HCT116 (cell line): ENCODE measurements at regions not wholly inside any gene's neighbourhood (a gene's known extent, or its start where the extent isn't known, plus 50 kb on each side); places are given as distances from the start of the nearest gene placed in this dataset.

Experiments
- ATAC-seq: fragments of 200-7000 bp; cut with Tn5 transposase; 2 replicates; pipeline ENCODE4 v1.9.1; 2020; ENCODE audit warnings: mild to moderate bottlenecking, moderate library complexity
- BruUV-seq: library from RNA; stranded (reverse); fragments of 400-500 nt; replicated peaks from 2 replicates; lab custom pipeline; 2021; lab: Mats Ljungman, UMichigan
- CTCF ChIA-PET: fragments of 300-600 bp; sonication (Branson Sonifier 250); formaldehyde crosslinking; loops from one replicate; lab custom pipeline; 2021; ENCODE audit warnings: antibody characterized with exemption; lab: Charles Lee
- POLR2A ChIA-PET: fragments of 300-600, 350-600 bp; sonication (Branson Sonifier 250); formaldehyde crosslinking; loops from one replicate; lab custom pipeline; 2021; ENCODE audit warnings: antibody characterized with exemption; lab: Charles Lee
- RAD21 ChIA-PET, 2 experiments: fragments of 300-600 bp; sonication (Branson Sonifier 250); formaldehyde crosslinking; loops; one replicate each; lab custom pipeline; 2023; ENCODE audit warnings: low total read pairs in 2 of 2; ENCODE audit not compliant: uncharacterized antibody in 2 of 2, unreplicated experiment in 2 of 2, low non-redundant PET in 1 of 2; lab: Charles Lee
- DNase-seq: peaks from one replicate; pipeline ENCODE4 v3.0.0-alpha.2; 2010; ENCODE audit warnings: low read depth, low spot score
- H2AFZ ChIP-seq: fragments of 200-600 bp; shearing (Covaris generic), sonication (generic); 2 replicates; pipeline ENCODE4 v1.6.1; 2017; ENCODE audit warnings: low read depth, mixed run types, mixed read lengths, antibody characterized with exemption, low read length; ENCODE audit not compliant: poor library complexity, severe bottlenecking
- H3K27ac ChIP-seq: 2 replicates; pipeline ENCODE4 v1.5.1; 2012; ENCODE audit warnings: low read depth, low read length
- H3K27me3 ChIP-seq: fragments of 200-600 bp; sonication (generic); 2 replicates; pipeline ENCODE4 v1.6.1; 2016; ENCODE audit warnings: mixed run types, low read length, mixed read lengths; ENCODE audit not compliant: insufficient read depth
- H3K36me3 ChIP-seq, 2 experiments: fragments of 200-500 bp in 1 of 2; fragments of 200-600 bp in 1 of 2; sonication (Bioruptor generic) in 1 of 2; sonication (generic) in 1 of 2; 2 replicates each; pipeline versions ENCODE4 v1.5.1 to v1.6.1; 2014 to 2016; ENCODE audit warnings: low read length in 2 of 2, inconsistent platforms in 1 of 2, mixed read lengths in 1 of 2, mixed run types in 1 of 2; ENCODE audit not compliant: insufficient read depth in 2 of 2, control insufficient read depth in 1 of 2
- H3K4me1 ChIP-seq, 2 experiments: fragments of 200-600 bp in 1 of 2; sonication (generic) in 1 of 2; 2 replicates each; pipeline versions ENCODE4 v1.5.1 to v1.6.1; 2012 to 2017; ENCODE audit warnings: low read length in 2 of 2, inconsistent platforms in 1 of 2, mild to moderate bottlenecking in 1 of 2, mixed read lengths in 1 of 2, mixed run types in 1 of 2, moderate library complexity in 1 of 2; ENCODE audit not compliant: insufficient read depth in 2 of 2, control insufficient read depth in 1 of 2
- H3K4me2 ChIP-seq: fragments of 200-600 bp; sonication (generic); 2 replicates; pipeline ENCODE4 v1.6.1; 2017; ENCODE audit warnings: mixed run types, low read length, mixed read lengths
- H3K4me3 ChIP-seq, 2 experiments: fragments of 200-600 bp in 1 of 2; sonication (generic) in 1 of 2; replicated peaks in 1 of 2; 2 replicates each; pipeline ENCODE4 v1.5.1; 2011 to 2016; ENCODE audit warnings: low read length in 2 of 2, control low read depth in 1 of 2, low read depth in 1 of 2, mild to moderate bottlenecking in 1 of 2, mixed read lengths in 1 of 2, mixed run types in 1 of 2
- H3K79me2 ChIP-seq: fragments of 200-600 bp; sonication (generic); 2 replicates; pipeline ENCODE4 v1.6.1; 2017; ENCODE audit warnings: mild to moderate bottlenecking, mixed run types, low read length, moderate library complexity, mixed read lengths; ENCODE audit not compliant: insufficient read depth
- H3K9ac ChIP-seq: fragments of 200-600 bp; sonication (generic); 2 replicates; pipeline ENCODE4 v1.6.1; 2016; ENCODE audit warnings: low read length, mixed read lengths
- H3K9me2 ChIP-seq: fragments of 200-600 bp; sonication (generic), shearing (Covaris generic); 2 replicates; pipeline ENCODE4 v1.6.1; 2017; ENCODE audit warnings: mixed run types, mild to moderate bottlenecking, moderate library complexity; ENCODE audit not compliant: insufficient read depth
- H3K9me3 ChIP-seq, 2 experiments: fragments of 200-500 bp in 1 of 2; fragments of 200-600 bp in 1 of 2; sonication (Bioruptor generic) in 1 of 2; sonication (generic) in 1 of 2; 2 replicates each; pipeline ENCODE4 v1.6.1; 2014 to 2017; ENCODE audit warnings: low read length in 2 of 2, mixed read lengths in 2 of 2, inconsistent platforms in 1 of 2, low read depth in 1 of 2, mild to moderate bottlenecking in 1 of 2, mixed run types in 1 of 2, moderate library complexity in 1 of 2; ENCODE audit not compliant: control insufficient read depth in 1 of 2, insufficient read depth in 1 of 2
- H4K20me1 ChIP-seq: fragments of 200-600 bp; sonication (generic), shearing (Covaris generic); 2 replicates; pipeline ENCODE4 v1.6.1; 2017; ENCODE audit warnings: mixed run types, mild to moderate bottlenecking, moderate library complexity; ENCODE audit not compliant: insufficient read depth
- CBX3 ChIP-seq: IDR thresholded peaks from 2 replicates; pipeline ENCODE4 v1.6.1; 2012; ENCODE audit warnings: low read depth
- CEBPB ChIP-seq: IDR thresholded peaks from 2 replicates; pipeline ENCODE4 v1.6.1; 2012; ENCODE audit warnings: low read depth
- EGR1 ChIP-seq: IDR thresholded peaks from 2 replicates; pipeline ENCODE4 v1.6.1; 2012; ENCODE audit warnings: low read depth
- ELF1 ChIP-seq: IDR thresholded peaks from 2 replicates; pipeline ENCODE4 v1.6.1; 2012; ENCODE audit warnings: low read depth, borderline replicate concordance
- EZH2 ChIP-seq: fragments of 200-600 bp; sonication (generic); IDR thresholded peaks from 2 replicates; pipeline ENCODE4 v1.6.1; 2017; ENCODE audit warnings: antibody characterized with exemption, mixed run types
- EZH2phosphoT487 ChIP-seq: fragments of 200-600 bp; IDR thresholded peaks from 2 replicates; pipeline ENCODE4 v1.6.1; 2018; ENCODE audit warnings: antibody characterized with exemption, borderline replicate concordance
- JUND ChIP-seq: IDR thresholded peaks from 2 replicates; pipeline ENCODE4 v1.6.1; 2012
- MAX ChIP-seq: IDR thresholded peaks from 2 replicates; pipeline ENCODE4 v1.6.1; 2012
- POLR2AphosphoS5 ChIP-seq: IDR thresholded peaks from 2 replicates; pipeline ENCODE4 v1.6.1; 2011; ENCODE audit warnings: mild to moderate bottlenecking, low read depth, low read length, moderate library complexity
- RAD21 ChIP-seq: IDR thresholded peaks from 2 replicates; pipeline ENCODE4 v1.6.1; 2012; ENCODE audit warnings: low read depth, mild to moderate bottlenecking
- SIN3A ChIP-seq: IDR thresholded peaks from 2 replicates; pipeline ENCODE4 v1.6.1; 2012; ENCODE audit warnings: low read depth
- SP1 ChIP-seq: IDR thresholded peaks from 2 replicates; pipeline ENCODE4 v1.6.1; 2012; ENCODE audit warnings: low read depth
- SRF ChIP-seq: IDR thresholded peaks from 2 replicates; pipeline ENCODE4 v1.6.1; 2012; ENCODE audit warnings: low read depth
- TCF7L2 ChIP-seq: IDR thresholded peaks from 2 replicates; pipeline ENCODE4 v1.7.0; 2011; ENCODE audit warnings: borderline replicate concordance, inconsistent platforms; ENCODE audit not compliant: insufficient read depth, insufficient read length; ENCODE audit errors: extremely low read depth
- YY1 ChIP-seq: IDR thresholded peaks from 2 replicates; pipeline ENCODE4 v1.6.1; 2011; ENCODE audit warnings: low read length, low read depth, moderate library complexity, mild to moderate bottlenecking; ENCODE audit not compliant: insufficient replicate concordance; ENCODE audit errors: extremely low read depth
- ZFX ChIP-seq: fragments of 450-650 bp; IDR thresholded peaks from 2 replicates; pipeline ENCODE4 v1.6.1; 2017
- ZNF274 ChIP-seq: fragments of 200-500 bp; sonication (Bioruptor generic); IDR thresholded peaks from 2 replicates; pipeline ENCODE4 v1.6.1; 2014; ENCODE audit warnings: mild to moderate bottlenecking, low read depth, low read length, inconsistent platforms
- intact Hi-C: fragments of 100-400 bp; cut with micrococcal nuclease; formaldehyde crosslinking; loops from 2 replicates; pipeline ENCODE4 v1.10.0; 2022
- TF ChIP-seq, protein P1 (sequence below): IDR thresholded peaks from 2 replicates; pipeline ENCODE4 v1.6.1; 2012; ENCODE audit warnings: low read depth
- TF ChIP-seq, protein P2 (sequence below): IDR thresholded peaks from 2 replicates; pipeline ENCODE4 v1.6.1; 2012
- TF ChIP-seq, protein P3 (sequence below), 3 experiments: fragments of 200-600 bp in 1 of 3; sonication (generic) in 1 of 3; IDR thresholded peaks in 2 of 3; conservative IDR thresholded peaks in 1 of 3; 2 replicates each; pipeline ENCODE4 v1.5.1; 2012 to 2017; ENCODE audit warnings: low read depth in 2 of 3, low read length in 2 of 3, antibody characterized with exemption in 1 of 3, borderline replicate concordance in 1 of 3, control low read depth in 1 of 3, mild to moderate bottlenecking in 1 of 3, mixed read lengths in 1 of 3, mixed run types in 1 of 3, moderate library complexity in 1 of 3; ENCODE audit not compliant: insufficient read depth in 1 of 3

- H3K9me2 ChIP-seq = no peaks in the 10 kb centered on the region
- H3K27ac ChIP-seq = no peak overlapping the region
- ATAC-seq = no peak
- no peaks in the 10 kb centered on the region for H3K9me3 ChIP-seq
- intact Hi-C loops = no loop called here
- BruUV-seq = no TSS peak
- H4K20me1 ChIP-seq = 0 out of 2 replicates have a peak, but pooled peaks cover 3% of the 10 kb centered on the region
- no peak overlapping the region for H3K9ac ChIP-seq
- TF ChIP-seq MAX (no peak), SIN3A (no peak), EGR1 (no peak), ZNF274 (no peak), JUND (no peak), ZFX (no peak), SRF (no peak), ELF1 (no peak), POLR2AphosphoS5 (no peak), TCF7L2 (no peak), SP1 (no peak), EZH2 (no peak), RAD21 (no peak), EZH2phosphoT487 (no peak), YY1 (no peak), CEBPB (no peak), CBX3 (no peak)
- TF ChIP-seq, protein P1, sequence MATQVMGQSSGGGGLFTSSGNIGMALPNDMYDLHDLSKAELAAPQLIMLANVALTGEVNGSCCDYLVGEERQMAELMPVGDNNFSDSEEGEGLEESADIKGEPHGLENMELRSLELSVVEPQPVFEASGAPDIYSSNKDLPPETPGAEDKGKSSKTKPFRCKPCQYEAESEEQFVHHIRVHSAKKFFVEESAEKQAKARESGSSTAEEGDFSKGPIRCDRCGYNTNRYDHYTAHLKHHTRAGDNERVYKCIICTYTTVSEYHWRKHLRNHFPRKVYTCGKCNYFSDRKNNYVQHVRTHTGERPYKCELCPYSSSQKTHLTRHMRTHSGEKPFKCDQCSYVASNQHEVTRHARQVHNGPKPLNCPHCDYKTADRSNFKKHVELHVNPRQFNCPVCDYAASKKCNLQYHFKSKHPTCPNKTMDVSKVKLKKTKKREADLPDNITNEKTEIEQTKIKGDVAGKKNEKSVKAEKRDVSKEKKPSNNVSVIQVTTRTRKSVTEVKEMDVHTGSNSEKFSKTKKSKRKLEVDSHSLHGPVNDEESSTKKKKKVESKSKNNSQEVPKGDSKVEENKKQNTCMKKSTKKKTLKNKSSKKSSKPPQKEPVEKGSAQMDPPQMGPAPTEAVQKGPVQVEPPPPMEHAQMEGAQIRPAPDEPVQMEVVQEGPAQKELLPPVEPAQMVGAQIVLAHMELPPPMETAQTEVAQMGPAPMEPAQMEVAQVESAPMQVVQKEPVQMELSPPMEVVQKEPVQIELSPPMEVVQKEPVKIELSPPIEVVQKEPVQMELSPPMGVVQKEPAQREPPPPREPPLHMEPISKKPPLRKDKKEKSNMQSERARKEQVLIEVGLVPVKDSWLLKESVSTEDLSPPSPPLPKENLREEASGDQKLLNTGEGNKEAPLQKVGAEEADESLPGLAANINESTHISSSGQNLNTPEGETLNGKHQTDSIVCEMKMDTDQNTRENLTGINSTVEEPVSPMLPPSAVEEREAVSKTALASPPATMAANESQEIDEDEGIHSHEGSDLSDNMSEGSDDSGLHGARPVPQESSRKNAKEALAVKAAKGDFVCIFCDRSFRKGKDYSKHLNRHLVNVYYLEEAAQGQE = no peak
- TF ChIP-seq, protein P2, sequence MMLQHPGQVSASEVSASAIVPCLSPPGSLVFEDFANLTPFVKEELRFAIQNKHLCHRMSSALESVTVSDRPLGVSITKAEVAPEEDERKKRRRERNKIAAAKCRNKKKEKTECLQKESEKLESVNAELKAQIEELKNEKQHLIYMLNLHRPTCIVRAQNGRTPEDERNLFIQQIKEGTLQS = no peak
- TF ChIP-seq, protein P3, sequence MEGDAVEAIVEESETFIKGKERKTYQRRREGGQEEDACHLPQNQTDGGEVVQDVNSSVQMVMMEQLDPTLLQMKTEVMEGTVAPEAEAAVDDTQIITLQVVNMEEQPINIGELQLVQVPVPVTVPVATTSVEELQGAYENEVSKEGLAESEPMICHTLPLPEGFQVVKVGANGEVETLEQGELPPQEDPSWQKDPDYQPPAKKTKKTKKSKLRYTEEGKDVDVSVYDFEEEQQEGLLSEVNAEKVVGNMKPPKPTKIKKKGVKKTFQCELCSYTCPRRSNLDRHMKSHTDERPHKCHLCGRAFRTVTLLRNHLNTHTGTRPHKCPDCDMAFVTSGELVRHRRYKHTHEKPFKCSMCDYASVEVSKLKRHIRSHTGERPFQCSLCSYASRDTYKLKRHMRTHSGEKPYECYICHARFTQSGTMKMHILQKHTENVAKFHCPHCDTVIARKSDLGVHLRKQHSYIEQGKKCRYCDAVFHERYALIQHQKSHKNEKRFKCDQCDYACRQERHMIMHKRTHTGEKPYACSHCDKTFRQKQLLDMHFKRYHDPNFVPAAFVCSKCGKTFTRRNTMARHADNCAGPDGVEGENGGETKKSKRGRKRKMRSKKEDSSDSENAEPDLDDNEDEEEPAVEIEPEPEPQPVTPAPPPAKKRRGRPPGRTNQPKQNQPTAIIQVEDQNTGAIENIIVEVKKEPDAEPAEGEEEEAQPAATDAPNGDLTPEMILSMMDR (IDR thresholded peaks at IDR 0.05 in 2 of 3, conservative IDR thresholded peaks at IDR 0.05 in 1 of 3; ENCODE audit: borderline replicate concordance in 1 of 3, insufficient read depth in 1 of 3, low read depth in 2 of 3, low read length in 2 of 3) = no peak
- no peaks in the 10 kb centered on the region for H3K27me3 ChIP-seq
- no peaks in the 10 kb centered on the region for H3K36me3 ChIP-seq
- no peaks in the 10 kb centered on the region for H3K79me2 ChIP-seq
- RAD21 ChIA-PET = no interaction called here
- H3K4me3 ChIP-seq = no peak overlapping the region
- POLR2A ChIA-PET = no interaction called here
- CTCF ChIA-PET = no interaction called here
- no peaks in the 10 kb centered on the region for H3K4me1 ChIP-seq
- H3K4me2 ChIP-seq = no peak overlapping the region
- no peak overlapping the region for H2AFZ ChIP-seq
- DNase-seq = no peak
Measured at GRCh38 chr4:79205121-79205520, 120.7 kb downstream of the NAA11 start.
